Natural killer cell (primary cell): ENCODE measurements at regions not wholly inside any gene's neighbourhood (a gene's known extent, or its start where the extent isn't known, plus 50 kb on each side); places are given as distances from the start of the nearest gene placed in this dataset.

Experiments
- ATAC-seq, 3 donors: fragments of 150-1000 bp in 2 of 3; fragments of 200-7000 bp in 1 of 3; cut with Tn5 transposase; 1 replicate in 1 of 3; 2 replicates in 2 of 3; pipeline ENCODE4 v1.10.0; 2021; ENCODE audit warnings: mild to moderate bottlenecking in 2 of 3, moderate library complexity in 2 of 3
- DNase-seq, 2 donors: peaks; one replicate each; pipeline versions ENCODE4 v3.0.0 to v3.0.0-alpha.2; 2013 to 2021; ENCODE audit warnings: mixed read lengths in 1 of 2
- H3K27ac ChIP-seq: one replicate; pipeline ENCODE4 v1.5.1; 2013; ENCODE audit warnings: mild to moderate bottlenecking, low read length
- H3K27me3 ChIP-seq: one replicate; pipeline ENCODE4 v1.6.1; 2013; ENCODE audit warnings: low read length; ENCODE audit not compliant: control insufficient read depth, insufficient read depth
- H3K36me3 ChIP-seq: one replicate; pipeline ENCODE4 v1.6.1; 2013; ENCODE audit warnings: low read length; ENCODE audit not compliant: control insufficient read depth, insufficient read depth
- H3K4me1 ChIP-seq: one replicate; pipeline ENCODE4 v1.6.1; 2013; ENCODE audit warnings: low read length; ENCODE audit not compliant: control insufficient read depth, insufficient read depth
- H3K4me3 ChIP-seq: one replicate; pipeline ENCODE4 v1.5.1; 2013; ENCODE audit warnings: low read length
- H3K9me3 ChIP-seq: one replicate; pipeline ENCODE4 v1.6.1; 2013; ENCODE audit warnings: low read length; ENCODE audit not compliant: control insufficient read depth, insufficient read depth
- H3K27ac Mint-ChIP-seq, 2 donors: one replicate each; pipeline ENCODE4 v1.8.0; 2022; ENCODE audit warnings: mild to moderate bottlenecking in 2 of 2, mixed read lengths in 2 of 2, moderate library complexity in 1 of 2
- H3K27me3 Mint-ChIP-seq, 2 donors: one replicate each; pipeline ENCODE4 v1.8.0; 2022; ENCODE audit warnings: low read depth in 2 of 2, mixed read lengths in 2 of 2
- H3K36me3 Mint-ChIP-seq: one replicate; pipeline ENCODE4 v1.8.0; 2022; ENCODE audit warnings: mixed read lengths
- H3K4me1 Mint-ChIP-seq, 2 donors: one replicate each; pipeline ENCODE4 v1.8.0; 2022; ENCODE audit warnings: mixed read lengths in 2 of 2
- H3K4me3 Mint-ChIP-seq: one replicate; pipeline ENCODE4 v1.8.0; 2022; ENCODE audit warnings: mild to moderate bottlenecking, moderate library complexity, mixed read lengths
- H3K9me3 Mint-ChIP-seq, 2 donors: one replicate each; pipeline ENCODE4 v1.8.0; 2022; ENCODE audit warnings: mixed read lengths in 2 of 2
- CTCF ChIP-seq: fragments of 200-600 bp; IDR thresholded peaks from one replicate; pipeline ENCODE4 v1.8.0; 2022; ENCODE audit warnings: antibody characterized with exemption
- WGBS: methylation state at CpG from one replicate; pipeline ENCODE4 v1.1.7; 2013; ENCODE audit warnings: missing lambda C conversion rate; ENCODE audit not compliant: insufficient coverage; 5-methylcytosine and 5-hydroxymethylcytosine counted together
- intact Hi-C: fragments of 100-400 bp; cut with micrococcal nuclease; formaldehyde crosslinking; loops from one replicate; pipeline ENCODE4 v1.14.2; 2022

- Mint-ChIP-seq H3K9me3 (peaks cover 0 to 5% of the 10 kb centered on the region in 2 donors), H3K4me1 (peaks cover 7 to 15% of the 10 kb centered on the region in 2 donors), H3K27me3 (peaks cover 15 to 24% of the 10 kb centered on the region in 2 donors), H3K27ac (no peak overlapping the region), H3K4me3 (peak overlapping the region; percentile 11), H3K36me3 (no peaks in the 10 kb centered on the region)
- H3K4me3 ChIP-seq, result no peak overlapping the region
- H3K27ac ChIP-seq, result no peak overlapping the region
- H3K27me3 ChIP-seq, result no peaks in the 10 kb centered on the region
- intact Hi-C loops, result no loop called here
- peak; percentile 19 to 86 for DNase-seq
- H3K36me3 ChIP-seq, result no peaks in the 10 kb centered on the region
- WGBS, result 13% methylated on average over 16 of the region's 16 CpGs
- peak; percentile 67 for TF ChIP-seq CTCF
- no peaks in the 10 kb centered on the region for H3K9me3 ChIP-seq
- no peaks in the 10 kb centered on the region for H3K4me1 ChIP-seq
- peak in 2 of 3 donors; percentile 56 to 66 for ATAC-seq
These were observed 58.4 kb upstream of the CACNA1E start for GRCh38 chr1:181424786-181425403.

GRCh38 chr1:181425566-181425965, 57.8 kb upstream of the CACNA1E start:
- WGBS, result 81% methylated on average over 6 of the region's 8 CpGs
- no peak for DNase-seq
- H3K9me3 Mint-ChIP-seq, result peaks cover 0 to 5% of the 10 kb centered on the region in 2 donors
- no peaks in the 10 kb centered on the region for H3K9me3 ChIP-seq
- H3K27ac ChIP-seq, result no peak overlapping the region
- no peaks in the 10 kb centered on the region for H3K4me1 ChIP-seq
- H3K27me3 ChIP-seq, result no peaks in the 10 kb centered on the region
- H3K4me3 Mint-ChIP-seq, result no peak overlapping the region
- no peak for ATAC-seq
- no peak for TF ChIP-seq CTCF
- H3K27ac Mint-ChIP-seq, result no peak overlapping the region
- no peak overlapping the region for H3K4me3 ChIP-seq
- peaks cover 7 to 15% of the 10 kb centered on the region in 2 donors for H3K4me1 Mint-ChIP-seq
- peaks cover 15 to 24% of the 10 kb centered on the region in 2 donors for H3K27me3 Mint-ChIP-seq
- no peaks in the 10 kb centered on the region for H3K36me3 ChIP-seq
- no peaks in the 10 kb centered on the region for H3K36me3 Mint-ChIP-seq
- intact Hi-C loops, result no loop called here

- Mint-ChIP-seq H3K36me3 (no peaks in the 10 kb centered on the region), H3K4me1 (peaks cover 7 to 15% of the 10 kb centered on the region in 2 donors), H3K27me3 (peaks cover 22 to 23% of the 10 kb centered on the region in 2 donors), H3K27ac (no peak overlapping the region), H3K4me3 (no peak overlapping the region), H3K9me3 (peaks cover 0 to 5% of the 10 kb centered on the region in 2 donors)
- TF ChIP-seq CTCF, result no peak
- Histone ChIP-seq H3K27me3 (no peaks in the 10 kb centered on the region), H3K27ac (no peak overlapping the region), H3K36me3 (no peaks in the 10 kb centered on the region), H3K4me1 (no peaks in the 10 kb centered on the region), H3K9me3 (no peaks in the 10 kb centered on the region), H3K4me3 (no peak overlapping the region)
- WGBS, result 82% methylated on average over 3 of the region's 3 CpGs
- no peak for ATAC-seq
- intact Hi-C loops, result no loop called here
- no peak for DNase-seq
These were observed 53.9 kb upstream of the CACNA1E start for GRCh38 chr1:181429462-181429861.
